ENCODE measurements at regions not wholly inside any gene's neighbourhood (a gene's known extent, or its start where the extent isn't known, plus 50 kb on each side); places are given as distances from the start of the nearest gene placed in this dataset.

- no peaks in the 10 kb centered on the region for H3K27me3 Mint-ChIP-seq (ENCODE audit: insufficient read depth, unreplicated experiment)
These were observed 93.5 kb downstream of the C1orf94 start for GRCh38 chr1:34270181-34270580.

GRCh38 chr1:34272152-34272551 is 95.4 kb downstream of the C1orf94 start:
- H3K27ac Mint-ChIP-seq (ENCODE audit: low read depth, unreplicated experiment) = no peak overlapping the region
- no peak overlapping the region for H3K4me3 Mint-ChIP-seq (ENCODE audit: unreplicated experiment)
- H3K36me3 Mint-ChIP-seq (ENCODE audit: insufficient read depth, unreplicated experiment) = no peaks in the 10 kb centered on the region
- ChIA-PET POLR2A (interaction anchor here (0.6 kb wide), 1 partner anchor 550 kb away, joined by 3 read pairs; no protein-coding TSS in a partner anchor), CTCF (no interaction called here)
- no peak for TF ChIP-seq CTCF (IDR thresholded peaks at IDR 0.05; ENCODE audit: unreplicated experiment)
- H3K27me3 Mint-ChIP-seq (ENCODE audit: insufficient read depth, unreplicated experiment) = no peaks in the 10 kb centered on the region
- BruUV-seq (replicated peaks) = no TSS peak
- H3K4me1 Mint-ChIP-seq (ENCODE audit: insufficient read depth, unreplicated experiment) = no peaks in the 10 kb centered on the region
- no peak for DNase-seq (ENCODE audit: unreplicated experiment)
- intact Hi-C loops (cut with micrococcal nuclease) = no loop called here
- H3K9me3 Mint-ChIP-seq (ENCODE audit: unreplicated experiment) = peaks cover 40% of the 10 kb centered on the region

More at GRCh38 chr1:34270181-34270580, 93.5 kb downstream of the C1orf94 start:
- intact Hi-C loops (cut with micrococcal nuclease) = no loop called here
- H3K9me3 Mint-ChIP-seq (ENCODE audit: unreplicated experiment) = peaks cover 40% of the 10 kb centered on the region
- CTCF ChIA-PET = no interaction called here
- BruUV-seq (replicated peaks) = no TSS peak
- H3K4me3 Mint-ChIP-seq (ENCODE audit: unreplicated experiment) = no peak overlapping the region
- POLR2A ChIA-PET = no interaction called here
- DNase-seq (ENCODE audit: unreplicated experiment) = no peak
- no peak for TF ChIP-seq CTCF (IDR thresholded peaks at IDR 0.05; ENCODE audit: unreplicated experiment)
- H3K4me1 Mint-ChIP-seq (ENCODE audit: insufficient read depth, unreplicated experiment) = no peaks in the 10 kb centered on the region
- no peaks in the 10 kb centered on the region for H3K36me3 Mint-ChIP-seq (ENCODE audit: insufficient read depth, unreplicated experiment)
- H3K27ac Mint-ChIP-seq (ENCODE audit: low read depth, unreplicated experiment) = no peak overlapping the region

GRCh38 chr1:34275150-34275549 is 98.4 kb downstream of the C1orf94 start:
- Mint-ChIP-seq H3K27me3 (ENCODE audit: insufficient read depth, unreplicated experiment) (no peaks in the 10 kb centered on the region), H3K9me3 (ENCODE audit: unreplicated experiment) (peaks cover 28% of the 10 kb centered on the region), H3K4me1 (ENCODE audit: insufficient read depth, unreplicated experiment) (no peaks in the 10 kb centered on the region), H3K4me3 (ENCODE audit: unreplicated experiment) (no peak overlapping the region), H3K27ac (ENCODE audit: low read depth, unreplicated experiment) (no peak overlapping the region), H3K36me3 (ENCODE audit: insufficient read depth, unreplicated experiment) (no peaks in the 10 kb centered on the region)
- no peak for TF ChIP-seq CTCF (IDR thresholded peaks at IDR 0.05; ENCODE audit: unreplicated experiment)
- DNase-seq (ENCODE audit: unreplicated experiment) = no peak
- ChIA-PET POLR2A (no interaction called here), CTCF (no interaction called here)
- no TSS peak for BruUV-seq (replicated peaks)
- intact Hi-C loops (cut with micrococcal nuclease) = no loop called here

GRCh38 chr1:34276606-34277005 is 99.9 kb downstream of the C1orf94 start:
- no peaks in the 10 kb centered on the region for H3K4me1 Mint-ChIP-seq (ENCODE audit: insufficient read depth, unreplicated experiment)
- H3K27ac Mint-ChIP-seq (ENCODE audit: low read depth, unreplicated experiment) = no peak overlapping the region
- TF ChIP-seq CTCF (IDR thresholded peaks at IDR 0.05; ENCODE audit: unreplicated experiment) = no peak
- H3K4me3 Mint-ChIP-seq (ENCODE audit: unreplicated experiment) = no peak overlapping the region
- H3K9me3 Mint-ChIP-seq (ENCODE audit: unreplicated experiment) = peaks cover 27% of the 10 kb centered on the region
- intact Hi-C loops (cut with micrococcal nuclease) = no loop called here
- ChIA-PET CTCF (interaction anchor here (0.8 kb wide), 1 partner anchor 52 kb away, joined by 3 read pairs; no protein-coding TSS in a partner anchor), POLR2A (no interaction called here)
- BruUV-seq (replicated peaks) = no TSS peak
- DNase-seq (ENCODE audit: unreplicated experiment) = no peak
- H3K36me3 Mint-ChIP-seq (ENCODE audit: insufficient read depth, unreplicated experiment) = no peaks in the 10 kb centered on the region
- H3K27me3 Mint-ChIP-seq (ENCODE audit: insufficient read depth, unreplicated experiment) = no peaks in the 10 kb centered on the region

Data from MCF 10A (cell line).